K562 (cell line): ENCODE measurements at regions not wholly inside any gene's neighbourhood (a gene's known extent, or its start where the extent isn't known, plus 50 kb on each side); places are given as distances from the start of the nearest gene placed in this dataset.
A peak's percentile ranks its signal among the peaks of the same experiment; 100 is the strongest.

ENCODE experiments used
- ATF7 ChIP-seq: fragments of 450-650 bp; IDR thresholded peaks from 2 replicates; pipeline ENCODE4 v1.7.1; 2014; ENCODE audit warnings: mild to moderate bottlenecking, moderate library complexity
- CTBP1 ChIP-seq: fragments of 450-650 bp; IDR thresholded peaks from 2 replicates; pipeline ENCODE4 v1.6.1; 2016; ENCODE audit warnings: borderline replicate concordance
- E2F1 ChIP-seq: sonication (generic); formaldehyde crosslinking; IDR thresholded peaks from 2 replicates; pipeline ENCODE4 v1.8.1; 2023; ENCODE audit warnings: mild to moderate bottlenecking, missing genetic modification reagents, moderate library complexity
- E2F3 ChIP-seq: fragments of 250-450 bp; sonication (Bioruptor Pico); IDR thresholded peaks from 2 replicates; pipeline ENCODE4 v1.4.0; 2020; ENCODE audit warnings: mild to moderate bottlenecking
- GMEB1 ChIP-seq: fragments of 250-450 bp; sonication (Bioruptor Pico); IDR thresholded peaks from 2 replicates; pipeline ENCODE4 v1.4.0; 2020; ENCODE audit warnings: mild to moderate bottlenecking
- L3MBTL2 ChIP-seq: fragments of 450-650 bp; IDR thresholded peaks from 2 replicates; pipeline ENCODE4 v1.6.1; 2016; ENCODE audit warnings: mild to moderate bottlenecking, moderate library complexity
- MEIS2 ChIP-seq: fragments of 450-650 bp; IDR thresholded peaks from 2 replicates; pipeline ENCODE4 v1.6.1; 2014; ENCODE audit warnings: mild to moderate bottlenecking; ENCODE audit not compliant: partially characterized antibody
- MLX ChIP-seq, 2 experiments: fragments of 450-650 bp in 1 of 2; sonication (generic) in 1 of 2; formaldehyde crosslinking; conservative IDR thresholded peaks; 2 replicates each; pipeline versions ENCODE4 v1.4.0 to v1.8.1; 2020 to 2022; ENCODE audit warnings: mild to moderate bottlenecking in 1 of 2, missing genetic modification reagents in 1 of 2
- NR2C2 ChIP-seq, 2 experiments: fragments of 200-800 bp in 1 of 2; sonication (Bioruptor generic) in 1 of 2; sonication (generic) in 1 of 2; formaldehyde crosslinking in 1 of 2; IDR thresholded peaks; 2 replicates each; pipeline versions ENCODE4 v1.6.1 to v1.8.0; 2016 to 2022; ENCODE audit warnings: mild to moderate bottlenecking in 1 of 2, missing compliant biosample characterization in 1 of 2, missing genetic modification characterization in 1 of 2, missing genetic modification reagents in 1 of 2
- PHF20 ChIP-seq: fragments of 450-650 bp; IDR thresholded peaks from 2 replicates; pipeline ENCODE4 v1.6.1; 2018; ENCODE audit not compliant: partially characterized antibody
- PTRF ChIP-seq: fragments of 450-650 bp; IDR thresholded peaks from 2 replicates; pipeline ENCODE4 v1.6.1; 2016; ENCODE audit warnings: mild to moderate bottlenecking, missing genetic modification characterization, missing compliant biosample characterization
- RBM15 ChIP-seq: fragments of 200-400 bp; formaldehyde crosslinking; IDR thresholded peaks from 2 replicates; pipeline ENCODE4 v1.6.1; 2018; ENCODE audit warnings: mild to moderate bottlenecking, low read length, moderate library complexity; ENCODE audit not compliant: insufficient read depth
- SIN3A ChIP-seq, 2 experiments: fragments of 150-350 bp in 1 of 2; IDR thresholded peaks; 2 replicates each; pipeline ENCODE4 v1.6.1; 2011 to 2016; ENCODE audit warnings: borderline replicate concordance in 2 of 2, low read depth in 2 of 2, low read length in 2 of 2, mild to moderate bottlenecking in 2 of 2, moderate library complexity in 2 of 2; ENCODE audit not compliant: control insufficient read depth in 1 of 2
- USF2 ChIP-seq: sonication (generic); formaldehyde crosslinking; IDR thresholded peaks from 2 replicates; pipeline ENCODE4 v1.5.0; 2020; ENCODE audit warnings: missing genetic modification reagents
- ZNF431 ChIP-seq: sonication (generic); formaldehyde crosslinking; IDR thresholded peaks from 2 replicates; pipeline ENCODE4 v1.8.0; 2022; ENCODE audit warnings: mild to moderate bottlenecking, missing genetic modification reagents
- TF ChIP-seq, protein P1 (sequence below): fragments of 250-450 bp; sonication (Bioruptor Pico); IDR thresholded peaks from 2 replicates; pipeline ENCODE4 v1.8.0; 2021; ENCODE audit warnings: borderline replicate concordance, mild to moderate bottlenecking, moderate library complexity; ENCODE audit not compliant: poor library complexity, severe bottlenecking
- TF ChIP-seq, protein P2 (sequence below): sonication (generic); formaldehyde crosslinking; IDR thresholded peaks from 2 replicates; pipeline ENCODE4 v1.8.1; 2023; ENCODE audit warnings: mild to moderate bottlenecking, missing genetic modification reagents

GRCh38 chr3:15858547-15859506, 61.0 kb upstream of the ANKRD28 start (continued):
- TF ChIP-seq SIN3A (IDR thresholded peaks at IDR 0.05; ENCODE audit: borderline replicate concordance in 2 of 2, control insufficient read depth in 1 of 2, low read depth in 2 of 2, low read length in 2 of 2) (peak in 1 of 2 experiments; percentile 45; a peak in 1 of 4 replicates), CTBP1 (peak; percentile 91), ATF7 (0 out of 2 replicates have a peak, but pooled peaks have one; percentile 10), PHF20 (no peak), MLX (CRISPR knock-in tag; conservative IDR thresholded peaks at IDR 0.05) (no peak), NR2C2 (CRISPR knock-in tag; IDR thresholded peaks at IDR 0.05) (peak; percentile 70; the same call in 1 of the 2 replicates), NR2C2 (tag; IDR thresholded peaks at IDR 0.05) (peak; percentile 97), ZNF431 (peak; percentile 60; the same call in 1 of the 2 replicates), PTRF (tag) (no peak), L3MBTL2 (peak; percentile 87), GMEB1 (CRISPR knock-in tag) (no peak), E2F3 (CRISPR knock-in tag) (peak; percentile 48; the same call in 1 of the 2 replicates), RBM15 (no peak), MEIS2 (no peak), USF2 (CRISPR knock-in tag) (0 out of 2 replicates have a peak, but pooled peaks have one; percentile 8), E2F1 (CRISPR knock-in tag) (peak; percentile 70)
- TF ChIP-seq, protein P1, sequence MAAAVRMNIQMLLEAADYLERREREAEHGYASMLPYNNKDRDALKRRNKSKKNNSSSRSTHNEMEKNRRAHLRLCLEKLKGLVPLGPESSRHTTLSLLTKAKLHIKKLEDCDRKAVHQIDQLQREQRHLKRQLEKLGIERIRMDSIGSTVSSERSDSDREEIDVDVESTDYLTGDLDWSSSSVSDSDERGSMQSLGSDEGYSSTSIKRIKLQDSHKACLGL (CRISPR knock-in tag) = no peak
- TF ChIP-seq, protein P2, sequence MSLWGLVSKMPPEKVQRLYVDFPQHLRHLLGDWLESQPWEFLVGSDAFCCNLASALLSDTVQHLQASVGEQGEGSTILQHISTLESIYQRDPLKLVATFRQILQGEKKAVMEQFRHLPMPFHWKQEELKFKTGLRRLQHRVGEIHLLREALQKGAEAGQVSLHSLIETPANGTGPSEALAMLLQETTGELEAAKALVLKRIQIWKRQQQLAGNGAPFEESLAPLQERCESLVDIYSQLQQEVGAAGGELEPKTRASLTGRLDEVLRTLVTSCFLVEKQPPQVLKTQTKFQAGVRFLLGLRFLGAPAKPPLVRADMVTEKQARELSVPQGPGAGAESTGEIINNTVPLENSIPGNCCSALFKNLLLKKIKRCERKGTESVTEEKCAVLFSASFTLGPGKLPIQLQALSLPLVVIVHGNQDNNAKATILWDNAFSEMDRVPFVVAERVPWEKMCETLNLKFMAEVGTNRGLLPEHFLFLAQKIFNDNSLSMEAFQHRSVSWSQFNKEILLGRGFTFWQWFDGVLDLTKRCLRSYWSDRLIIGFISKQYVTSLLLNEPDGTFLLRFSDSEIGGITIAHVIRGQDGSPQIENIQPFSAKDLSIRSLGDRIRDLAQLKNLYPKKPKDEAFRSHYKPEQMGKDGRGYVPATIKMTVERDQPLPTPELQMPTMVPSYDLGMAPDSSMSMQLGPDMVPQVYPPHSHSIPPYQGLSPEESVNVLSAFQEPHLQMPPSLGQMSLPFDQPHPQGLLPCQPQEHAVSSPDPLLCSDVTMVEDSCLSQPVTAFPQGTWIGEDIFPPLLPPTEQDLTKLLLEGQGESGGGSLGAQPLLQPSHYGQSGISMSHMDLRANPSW (CRISPR knock-in tag) = peak; percentile 78; the same call in 1 of the 2 replicates
